ENCODE measurements at regions not wholly inside any gene's neighbourhood (a gene's known extent, or its start where the extent isn't known, plus 50 kb on each side); places are given as distances from the start of the nearest gene placed in this dataset.

- TF ChIP-seq, protein P1, sequence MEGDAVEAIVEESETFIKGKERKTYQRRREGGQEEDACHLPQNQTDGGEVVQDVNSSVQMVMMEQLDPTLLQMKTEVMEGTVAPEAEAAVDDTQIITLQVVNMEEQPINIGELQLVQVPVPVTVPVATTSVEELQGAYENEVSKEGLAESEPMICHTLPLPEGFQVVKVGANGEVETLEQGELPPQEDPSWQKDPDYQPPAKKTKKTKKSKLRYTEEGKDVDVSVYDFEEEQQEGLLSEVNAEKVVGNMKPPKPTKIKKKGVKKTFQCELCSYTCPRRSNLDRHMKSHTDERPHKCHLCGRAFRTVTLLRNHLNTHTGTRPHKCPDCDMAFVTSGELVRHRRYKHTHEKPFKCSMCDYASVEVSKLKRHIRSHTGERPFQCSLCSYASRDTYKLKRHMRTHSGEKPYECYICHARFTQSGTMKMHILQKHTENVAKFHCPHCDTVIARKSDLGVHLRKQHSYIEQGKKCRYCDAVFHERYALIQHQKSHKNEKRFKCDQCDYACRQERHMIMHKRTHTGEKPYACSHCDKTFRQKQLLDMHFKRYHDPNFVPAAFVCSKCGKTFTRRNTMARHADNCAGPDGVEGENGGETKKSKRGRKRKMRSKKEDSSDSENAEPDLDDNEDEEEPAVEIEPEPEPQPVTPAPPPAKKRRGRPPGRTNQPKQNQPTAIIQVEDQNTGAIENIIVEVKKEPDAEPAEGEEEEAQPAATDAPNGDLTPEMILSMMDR (IDR thresholded peaks at IDR 0.05; ENCODE audit: low read length) = no peak
- TF ChIP-seq EZH2phosphoT487 (IDR thresholded peaks at IDR 0.05; ENCODE audit: low read length) = no peak
These were observed 522.0 kb downstream of the MFSD1 start for GRCh38 chr3:159323848-159324247.

Measured in MM.1S (cell line).